T follicular helper cell (primary cell): ENCODE measurements at regions not wholly inside any gene's neighbourhood (a gene's known extent, or its start where the extent isn't known, plus 50 kb on each side); places are given as distances from the start of the nearest gene placed in this dataset.
"Not testable (repeated sequence)": the region's sequence is repeated elsewhere in the genome, so short reads cannot be mapped to it uniquely, and the experiment has no call there.

Source experiments
- DNase-seq: peaks from one replicate; pipeline ENCODE4 v3.0.0-alpha.2; 2020; ENCODE audit warnings: low read depth

GRCh38 chr4:179683661-179684060, 2241.4 kb upstream of the AGA start:
- DNase-seq, result not testable (repeated sequence)

DNA sequence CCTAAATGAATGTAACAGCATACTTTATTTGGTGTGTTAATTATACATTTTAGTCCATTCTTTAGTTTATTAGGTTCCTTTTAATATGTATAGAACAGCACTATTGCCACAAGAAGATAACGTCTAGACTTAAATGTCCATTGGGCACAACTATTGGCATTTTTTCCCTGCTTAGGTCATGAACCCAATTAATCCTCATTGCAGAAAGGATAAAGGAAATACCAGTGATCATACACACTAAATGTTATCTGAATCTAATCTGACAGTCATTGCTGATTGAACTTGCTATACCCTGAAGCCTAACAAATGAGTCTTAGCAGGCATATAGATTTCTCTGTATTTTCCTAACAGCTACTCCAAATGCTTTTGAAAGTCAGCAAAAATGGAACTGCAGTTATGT, 2250.0 kb upstream of the AGA start:
- no peak for DNase-seq

- DNase-seq, result no peak
These were observed 2252.9 kb upstream of the AGA start for GRCh38 chr4:179695175-179695574.

DNA sequence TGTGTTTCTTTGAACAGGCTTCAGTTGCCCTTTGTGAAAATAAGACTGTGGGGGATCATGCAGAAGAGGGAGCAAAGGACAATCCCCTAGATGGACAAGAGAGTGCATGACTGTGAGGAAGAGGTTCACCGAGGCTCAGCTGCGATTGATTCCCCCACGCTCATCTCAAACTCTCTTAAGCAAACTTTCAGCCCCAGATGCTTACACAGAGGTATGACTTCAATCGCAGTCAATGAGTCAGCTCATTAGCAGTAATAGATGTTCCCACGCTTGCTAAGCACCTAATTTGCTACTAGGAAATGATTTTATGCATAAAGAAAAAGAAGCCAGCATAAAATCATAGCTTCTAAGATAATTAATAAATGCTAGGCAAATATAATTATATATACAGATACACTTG, 2256.1 kb upstream of the AGA start:
- no peak for DNase-seq

- no peak for DNase-seq
These were observed 2267.9 kb upstream of the AGA start for GRCh38 chr4:179709961-179710624.

DNA sequence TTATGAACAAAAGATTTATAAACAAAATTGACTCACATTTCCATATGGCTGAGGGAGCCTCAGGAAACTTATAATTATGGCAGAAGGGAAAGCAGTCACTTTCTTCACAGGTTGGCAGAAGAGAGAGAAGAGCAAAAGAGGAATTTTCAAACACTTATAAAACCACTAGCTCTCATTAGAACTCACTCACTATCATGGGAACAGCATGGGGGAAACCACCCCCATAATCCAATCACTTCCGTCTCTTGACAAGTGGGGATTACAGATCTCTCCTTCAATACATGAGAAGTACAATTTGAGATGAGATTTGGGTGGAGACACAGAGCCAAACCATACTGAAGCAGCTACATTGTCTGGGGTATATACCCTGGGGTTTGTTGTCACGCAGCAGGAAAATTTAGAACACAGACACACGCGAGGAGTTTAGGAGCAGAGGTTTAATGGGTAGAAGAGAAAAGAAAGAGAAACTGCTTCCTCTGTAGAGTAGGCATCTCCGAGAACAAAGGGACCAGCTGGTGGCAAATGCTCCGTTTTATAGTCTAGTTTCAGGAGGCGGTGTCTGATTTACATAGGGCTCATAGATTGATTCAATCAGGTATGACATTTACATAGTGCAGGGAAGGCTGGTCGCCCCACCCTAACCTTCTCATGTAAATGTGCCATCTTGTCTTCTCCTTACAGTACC, 2277.7 kb upstream of the AGA start:
- no peak for DNase-seq

- DNase-seq, result not testable (repeated sequence)
These were observed 2284.3 kb upstream of the AGA start for GRCh38 chr4:179726491-179726890.

DNA sequence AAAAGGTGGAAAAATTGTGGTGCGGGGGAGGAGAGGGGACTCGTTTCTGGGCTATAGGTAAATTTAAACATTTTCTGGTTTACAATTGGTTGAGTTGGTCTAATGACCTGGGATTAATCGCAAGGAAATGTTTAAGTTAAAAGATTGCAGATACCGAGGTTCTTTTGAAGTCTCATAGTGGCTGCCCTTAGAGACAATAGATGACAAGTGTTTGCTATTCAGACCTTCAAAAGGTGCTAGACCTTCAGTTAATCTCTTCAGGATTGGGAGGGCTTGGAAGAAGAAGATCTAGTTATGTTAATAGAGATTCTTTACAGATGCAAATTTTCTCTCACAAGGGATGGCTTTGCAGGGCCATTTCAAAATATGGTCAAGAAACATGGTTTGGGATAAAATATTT, 2286.1 kb upstream of the AGA start:
- no peak for DNase-seq

GRCh38 chr4:179736820-179737219, 2294.6 kb upstream of the AGA start:
- DNase-seq, result not testable (repeated sequence)

DNA sequence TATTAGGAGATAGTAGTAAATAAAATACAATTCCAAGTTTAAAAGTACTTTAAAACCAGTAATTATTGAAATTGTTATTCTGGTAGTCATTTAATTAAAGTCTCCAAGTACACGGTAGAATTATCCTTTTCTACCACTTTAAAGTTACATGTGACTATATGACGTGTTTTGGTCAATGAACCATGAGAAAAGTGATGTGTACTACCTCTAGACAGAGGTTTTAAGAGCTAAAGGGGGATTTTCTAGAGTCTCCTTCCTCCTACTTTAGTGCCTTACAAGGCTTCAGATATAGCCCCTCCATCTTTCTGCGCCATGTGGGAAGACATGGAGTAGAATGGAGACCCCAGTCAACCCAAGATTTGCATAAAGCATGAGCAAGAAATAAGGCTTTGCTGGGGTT, 2296.6 kb upstream of the AGA start:
- DNase-seq, result no peak

DNA sequence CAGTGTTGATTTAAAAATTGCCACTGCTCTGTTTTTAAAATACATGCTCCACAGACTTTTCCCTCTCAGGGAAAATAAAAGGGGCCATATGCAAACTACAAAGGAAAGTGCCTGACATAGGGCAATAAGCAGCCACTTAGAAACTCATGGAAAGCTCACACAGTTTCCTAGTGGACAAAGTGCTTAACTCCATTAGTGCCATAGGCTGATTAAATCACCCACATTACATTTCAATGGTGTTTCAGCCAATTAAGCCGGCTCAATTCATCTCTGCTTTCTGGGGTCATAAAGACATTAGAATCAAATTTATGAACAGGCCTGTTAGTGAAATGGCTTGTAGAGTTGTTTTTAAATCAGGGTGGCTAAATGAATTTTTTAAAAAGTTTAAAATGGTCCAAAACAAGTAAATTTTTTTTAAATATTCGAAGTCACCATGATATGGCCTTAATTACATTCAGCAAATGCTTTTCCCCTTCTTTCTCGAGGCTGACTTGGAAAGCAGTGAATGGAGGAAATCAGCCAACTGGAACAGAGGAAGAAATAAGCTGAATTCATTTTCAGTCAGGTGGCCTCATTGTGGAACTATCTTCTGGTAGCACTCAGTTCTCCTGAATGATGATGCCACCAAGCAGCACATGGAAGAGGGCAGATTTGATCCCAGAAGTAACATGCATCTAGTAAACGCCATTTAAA, 2305.1 kb upstream of the AGA start:
- no peak for DNase-seq

GRCh38 chr4:179748837-179749236, 2306.6 kb upstream of the AGA start:
- DNase-seq, result no peak

GRCh38 chr4:179750374-179750773, 2308.1 kb upstream of the AGA start:
- DNase-seq, result no peak

- no peak for DNase-seq
These were observed 2309.4 kb upstream of the AGA start for GRCh38 chr4:179751669-179752068.

- DNase-seq, result no peak
These were observed 2313.1 kb upstream of the AGA start for GRCh38 chr4:179755322-179755721.

- no peak for DNase-seq
These were observed 2315.4 kb upstream of the AGA start for GRCh38 chr4:179757641-179758040.

- DNase-seq, result no peak
These were observed 2320.6 kb upstream of the AGA start for GRCh38 chr4:179762840-179763239.

DNA sequence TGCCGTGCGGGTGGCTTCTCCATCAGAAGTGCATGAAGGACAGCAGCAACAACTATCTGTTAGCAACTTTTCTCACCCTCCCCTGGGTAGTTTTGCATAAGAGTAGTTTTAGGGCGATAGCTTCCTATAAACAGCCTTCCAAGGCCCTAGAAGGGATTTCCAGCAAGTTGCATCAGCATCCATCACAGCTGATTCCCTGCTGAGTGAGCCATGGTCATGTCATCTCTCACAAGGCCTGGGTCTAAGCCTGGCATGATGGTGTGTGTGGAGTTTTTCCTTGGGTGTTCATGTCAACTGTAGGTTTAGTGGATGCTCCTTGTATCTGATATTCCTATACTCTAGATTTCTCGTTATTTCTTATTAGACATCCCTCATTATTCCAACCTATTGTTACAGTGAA, 2324.7 kb upstream of the AGA start:
- no peak for DNase-seq

DNA sequence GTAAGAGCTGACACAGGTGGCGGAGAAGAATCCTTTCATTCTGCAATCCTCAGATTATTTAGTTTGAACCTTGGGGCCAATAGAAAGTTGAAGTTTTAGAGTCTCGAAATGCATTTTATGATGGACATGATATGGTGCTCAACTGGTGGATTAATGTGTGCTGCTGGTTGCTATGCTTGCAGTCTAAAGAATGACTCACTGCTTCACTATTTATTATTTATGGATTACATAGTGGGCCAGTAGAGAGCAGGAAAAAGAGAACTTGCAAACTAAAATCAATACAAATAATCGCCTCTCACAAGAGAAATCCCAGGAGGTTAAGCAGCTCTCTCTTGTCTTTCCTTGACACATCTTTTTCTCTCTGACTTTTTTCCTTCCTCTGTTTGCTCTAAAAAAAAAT, 2326.8 kb upstream of the AGA start:
- no peak for DNase-seq

DNA sequence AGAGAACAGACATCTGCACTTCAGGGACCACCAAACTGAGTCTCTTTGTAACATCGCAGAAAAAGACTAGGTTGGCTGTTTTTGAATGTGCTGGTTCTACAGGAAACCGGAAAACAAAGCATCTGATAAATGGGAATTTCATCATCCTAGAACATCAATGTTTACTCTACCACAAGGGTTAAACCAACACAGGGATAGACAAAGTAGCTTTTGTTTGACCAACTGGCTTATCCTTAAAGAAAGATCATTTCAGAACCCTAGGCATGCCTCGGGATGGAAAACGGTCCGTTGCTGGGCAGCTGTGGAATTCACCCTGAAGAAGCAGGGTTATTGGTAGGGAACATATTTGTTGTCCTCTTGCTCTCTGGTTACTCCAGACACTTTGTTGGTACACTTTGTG, 2355.5 kb upstream of the AGA start:
- no peak for DNase-seq

GRCh38 chr4:179803857-179804256, 2361.6 kb upstream of the AGA start:
- no peak for DNase-seq

- DNase-seq, result no peak
These were observed 2362.2 kb upstream of the AGA start for GRCh38 chr4:179804440-179804839.

DNA sequence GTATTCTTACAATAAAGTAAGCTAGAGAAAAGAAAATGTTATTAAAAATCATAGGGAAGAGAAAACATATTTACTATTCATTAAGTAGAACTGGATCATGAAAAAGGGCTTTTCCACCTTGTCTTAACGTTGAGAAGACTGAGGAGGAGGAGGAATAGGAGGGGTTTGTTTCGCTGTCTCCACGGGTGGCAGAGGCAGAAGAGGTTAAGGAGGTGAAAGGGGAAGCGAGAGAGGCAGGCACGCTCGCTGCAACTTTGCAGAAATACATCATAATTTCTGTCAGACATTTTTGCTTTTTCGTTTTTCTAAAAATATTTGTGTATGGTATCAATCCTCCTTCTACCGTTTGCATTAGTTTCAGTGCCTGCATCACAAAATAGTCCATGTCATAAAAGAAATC, 2375.1 kb upstream of the AGA start:
- no peak for DNase-seq
